ENCODE measurements at regions not wholly inside any gene's neighbourhood (a gene's known extent, or its start where the extent isn't known, plus 50 kb on each side); places are given as distances from the start of the nearest gene placed in this dataset.
"Not testable (repeated sequence)": the region's sequence is repeated elsewhere in the genome, so short reads cannot be mapped to it uniquely, and the experiment has no call there.

- DNase-seq = no peak
Observed at GRCh38 chr17:31621566-31621965, 230.1 kb downstream of the RAB11FIP4 start.

- not testable (repeated sequence) for DNase-seq
Observed at GRCh38 chr17:31611053-31611452, 219.6 kb downstream of the RAB11FIP4 start.

DNA sequence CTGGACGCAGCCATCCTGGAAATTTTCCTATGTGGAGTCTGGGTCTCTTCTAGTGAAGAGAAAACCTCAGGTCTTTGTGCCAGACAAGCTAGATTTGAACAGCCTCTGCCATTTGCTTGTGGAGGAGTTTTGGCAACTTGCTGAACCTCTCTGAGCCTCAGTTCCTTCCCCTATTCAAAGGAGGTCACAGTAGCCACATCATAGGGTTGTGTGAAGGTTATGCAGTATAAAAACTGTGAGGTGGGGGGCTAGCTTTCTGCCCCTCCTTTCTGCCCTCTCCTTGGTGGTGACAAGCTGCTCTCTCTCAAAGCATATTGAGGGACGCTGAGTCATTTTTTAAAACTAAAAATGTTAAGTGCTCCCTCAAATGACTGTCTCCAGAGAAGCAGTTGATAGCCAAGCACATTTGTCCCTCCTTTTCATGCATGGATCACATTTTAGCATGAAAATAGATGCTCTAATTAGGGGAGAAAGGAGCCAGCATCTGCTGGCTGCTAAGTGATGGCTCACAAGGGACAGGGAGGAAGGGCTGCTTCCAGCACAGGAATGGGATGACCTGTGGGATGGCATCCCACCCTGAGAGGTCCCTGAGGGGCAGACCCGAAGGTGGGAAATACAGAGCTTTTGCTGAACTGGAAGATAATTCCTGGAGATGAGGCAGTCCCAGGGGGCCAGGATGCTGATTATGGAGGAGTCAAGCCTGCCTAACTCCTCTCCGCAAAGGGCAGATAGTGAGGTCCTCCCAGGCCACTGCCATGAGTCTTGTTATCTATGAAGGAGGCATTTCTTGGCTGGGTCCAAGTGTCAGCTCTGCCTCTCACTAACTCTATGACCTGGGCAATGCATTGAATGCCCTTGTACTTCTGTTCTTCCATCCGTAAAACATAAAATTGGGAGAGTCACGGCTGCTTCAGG lies 218.8 kb downstream of the RAB11FIP4 start:
- DNase-seq = no peak

GRCh38 chr17:31609331-31609730 lies 217.9 kb downstream of the RAB11FIP4 start:
- no peak for DNase-seq

- no peak for DNase-seq
Observed at GRCh38 chr17:31608659-31609254, 217.3 kb downstream of the RAB11FIP4 start.

- no peak for DNase-seq
Observed at GRCh38 chr17:31605761-31606160, 214.3 kb downstream of the RAB11FIP4 start.

DNA sequence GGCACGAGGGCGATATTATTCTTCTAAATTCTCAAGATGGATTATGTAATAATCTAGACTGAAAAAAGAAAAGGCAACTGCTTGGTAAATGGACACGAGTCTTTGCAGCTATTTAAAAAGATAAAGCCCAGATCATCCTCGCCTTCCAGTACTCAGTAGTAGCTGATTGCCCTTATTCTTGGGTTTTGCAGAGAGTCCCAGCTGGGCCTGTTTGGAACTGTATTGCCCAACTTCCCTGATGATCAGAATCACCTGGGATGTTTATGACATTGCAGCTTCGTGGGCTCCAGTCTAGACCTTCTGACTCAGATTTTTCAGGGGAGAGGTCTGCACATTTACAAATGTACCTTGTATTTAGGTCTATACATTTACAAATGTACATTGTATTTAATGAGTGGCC lies 213.5 kb downstream of the RAB11FIP4 start:
- no peak for DNase-seq

- not testable (repeated sequence) for DNase-seq
Observed at GRCh38 chr17:31600144-31600543, 208.7 kb downstream of the RAB11FIP4 start.

GRCh38 chr17:31598921-31599571 lies 207.6 kb downstream of the RAB11FIP4 start:
- no peak for DNase-seq

DNA sequence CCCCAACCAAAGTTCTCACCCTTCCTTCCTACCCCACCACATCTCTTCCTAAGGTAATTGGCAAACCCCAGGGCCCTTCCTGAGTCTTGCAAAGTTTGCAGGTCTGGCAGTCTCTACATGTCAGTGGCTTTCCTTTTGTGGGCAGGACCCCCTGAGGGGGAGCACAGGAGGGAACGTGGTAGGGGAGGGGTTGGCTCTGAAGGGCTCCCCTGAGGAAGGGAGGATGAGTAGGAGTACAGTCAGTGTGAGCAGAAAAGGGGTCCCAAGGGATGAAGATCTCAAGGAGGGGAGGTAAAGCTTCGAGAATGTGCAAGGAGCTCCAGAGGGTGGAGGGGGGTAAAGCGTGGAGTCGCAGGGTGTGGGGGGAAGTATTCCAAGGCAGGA lies 206.9 kb downstream of the RAB11FIP4 start:
- DNase-seq = no peak

- DNase-seq = no peak
Observed at GRCh38 chr17:31597646-31598398, 206.3 kb downstream of the RAB11FIP4 start.

- DNase-seq = peak; percentile 39
Observed at GRCh38 chr17:31596382-31597323, 205.2 kb downstream of the RAB11FIP4 start.

DNA sequence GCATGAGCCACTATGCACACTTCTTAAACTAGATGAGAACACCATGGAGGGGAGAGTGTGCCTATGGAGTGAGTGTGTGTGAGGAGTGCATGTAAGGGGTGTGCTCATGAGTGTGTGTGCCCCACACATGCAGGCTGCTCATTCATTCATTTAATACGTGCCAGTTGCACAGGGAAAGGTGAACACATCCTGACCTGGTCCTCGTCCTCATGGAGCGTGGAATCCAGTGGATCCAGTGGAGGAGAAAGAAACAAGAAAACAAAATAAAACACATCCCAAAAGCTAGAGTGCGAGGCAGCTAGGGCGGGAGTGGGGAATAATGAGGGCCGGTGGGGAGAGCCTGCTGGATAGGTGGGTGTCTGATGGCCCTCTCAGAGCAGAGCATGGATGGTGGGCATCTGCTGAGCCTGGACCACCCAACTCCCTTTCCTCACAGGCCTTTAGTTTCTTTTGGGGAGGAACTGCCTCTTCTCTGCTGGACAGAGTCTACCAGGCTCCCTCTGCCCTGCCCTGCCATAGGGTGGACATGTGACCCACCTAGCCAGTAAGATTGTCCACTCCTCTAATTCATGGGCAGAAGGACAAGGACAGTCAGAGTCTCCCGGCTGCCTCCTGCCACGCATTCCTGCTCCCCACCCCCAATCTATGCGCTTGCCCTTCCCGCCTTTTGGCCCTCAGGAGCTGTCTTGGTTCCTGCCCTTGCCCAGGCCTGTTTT lies 204.3 kb downstream of the RAB11FIP4 start:
- no peak for DNase-seq

GRCh38 chr17:31595076-31595475 lies 203.6 kb downstream of the RAB11FIP4 start:
- DNase-seq = no peak

GRCh38 chr17:31594416-31594815 lies 202.9 kb downstream of the RAB11FIP4 start:
- DNase-seq = no peak

DNA sequence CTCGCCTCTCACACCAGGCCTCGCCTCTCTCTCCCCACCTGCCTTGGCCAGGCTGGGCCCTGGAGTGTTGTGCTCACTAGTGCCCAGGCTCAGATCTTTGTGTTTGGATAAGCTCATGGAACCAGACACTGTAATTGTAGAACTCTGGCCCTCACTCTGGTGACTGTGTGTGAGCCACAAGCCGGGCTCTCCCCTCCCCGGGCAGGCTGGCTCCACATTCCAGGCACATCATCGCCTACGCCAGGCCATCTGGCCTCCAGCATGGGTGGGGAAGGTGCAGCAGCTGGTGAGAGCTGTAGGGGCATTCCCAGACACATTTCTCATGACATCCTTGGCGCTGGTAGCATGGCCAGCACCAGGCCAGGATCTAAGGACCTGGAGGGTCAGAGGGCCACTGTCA lies 202.3 kb downstream of the RAB11FIP4 start:
- DNase-seq = peak; percentile 32

GRCh38 chr17:31591924-31592323 lies 200.4 kb downstream of the RAB11FIP4 start:
- DNase-seq = no peak

GRCh38 chr17:31588512-31588911 lies 197.0 kb downstream of the RAB11FIP4 start:
- no peak for DNase-seq

- DNase-seq = no peak
Observed at GRCh38 chr17:31588034-31588433, 196.6 kb downstream of the RAB11FIP4 start.
